ENCODE measurements at regions not wholly inside any gene's neighbourhood (a gene's known extent, or its start where the extent isn't known, plus 50 kb on each side); places are given as distances from the start of the nearest gene placed in this dataset.

- TF ChIP-seq CTCF (IDR thresholded peaks at IDR 0.05) (no peak), POLR2A (IDR thresholded peaks at IDR 0.05) (no peak)
Observed at GRCh38 chr5:145393426-145393825, 441.7 kb downstream of the PRELID2 start.
